ENCODE measurements at regions not wholly inside any gene's neighbourhood (a gene's known extent, or its start where the extent isn't known, plus 50 kb on each side); places are given as distances from the start of the nearest gene placed in this dataset.

DNA sequence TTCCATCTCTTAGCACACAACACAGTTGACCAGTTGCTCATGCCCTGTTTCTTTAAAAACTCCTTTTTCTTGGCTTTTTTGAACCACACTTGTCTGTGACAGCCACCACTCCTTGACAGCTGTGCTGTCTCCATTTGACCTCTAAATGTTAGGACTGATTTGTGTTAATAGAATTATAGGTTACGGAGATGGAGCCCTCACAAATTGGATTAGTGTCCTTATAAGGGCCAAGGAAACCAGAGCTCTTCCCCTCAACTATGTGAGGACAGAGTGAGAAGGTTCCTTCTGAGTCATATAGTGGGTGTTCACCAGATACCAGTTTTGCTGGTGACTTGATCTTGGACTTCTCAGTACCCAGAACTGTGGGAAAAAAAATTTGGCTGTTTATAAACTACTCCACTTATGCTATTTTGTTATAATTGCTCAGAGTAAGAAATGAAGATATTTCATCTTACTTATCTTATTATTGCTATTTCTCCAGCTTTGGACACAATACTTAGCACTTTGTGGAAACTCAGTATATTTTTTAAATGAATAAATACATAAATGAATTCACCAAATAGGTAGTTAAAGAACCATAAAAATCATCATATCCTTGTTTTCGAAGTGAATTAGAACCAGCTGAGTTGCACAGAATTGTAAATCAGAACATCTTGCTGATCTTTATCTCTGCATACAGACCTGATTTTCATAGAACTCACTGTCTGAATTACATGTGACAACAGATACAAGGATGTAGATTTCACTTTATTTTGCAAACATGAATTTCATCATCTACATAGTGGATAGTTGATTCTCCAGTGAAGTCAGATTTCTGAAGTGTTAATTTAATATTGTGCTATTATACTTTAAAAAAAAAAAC, 598.5 kb upstream of the IRAK1BP1 start:
- ATAC-seq (no peak), FAIRE-seq (no peak), DNase-seq (ENCODE audit: extremely low read depth in 1 of 4, low spot score in 3 of 4) (no peak)
- 2% methylated on average over 2 of the region's 2 CpGs for WGBS (ENCODE audit: insufficient coverage, low coverage, missing lambda C conversion rate)
- H3K79me2 ChIP-seq (ENCODE audit: control insufficient read depth, insufficient read depth, low read length): no peaks in the 10 kb centered on the region
- POLR2A ChIA-PET: no interaction called here
- CTCF ChIA-PET (ENCODE audit: low intra/inter-chr PET ratio): no interaction called here
- BruUV-seq (replicated peaks): no TSS peak
- H3K9me3 ChIP-seq (replicated peaks; ENCODE audit: control insufficient read depth, insufficient read depth, low read depth, low read length): no peaks in the 10 kb centered on the region
- no peak overlapping the region for H3K27ac ChIP-seq (ENCODE audit: extremely low read depth, low read depth, low read length)
- in situ Hi-C loops (cut with MboI): no loop called here
- no peaks in the 10 kb centered on the region for H3K27me3 ChIP-seq (ENCODE audit: control insufficient read depth in 2 of 2, insufficient read depth in 2 of 2, low read length in 2 of 2)
- no peak overlapping the region for H3K4me3 ChIP-seq
- intact Hi-C loops (cut with micrococcal nuclease): no loop called here
- H3K4me1 ChIP-seq (replicated peaks in 1 of 2; ENCODE audit: control insufficient read depth in 2 of 2, insufficient read depth in 2 of 2, low read length in 2 of 2): no peaks in the 10 kb centered on the region
- H4K20me1 ChIP-seq (replicated peaks; ENCODE audit: control insufficient read depth, insufficient read depth, low read length): no peaks in the 10 kb centered on the region
- no peaks in the 10 kb centered on the region for H3K36me3 ChIP-seq (ENCODE audit: control insufficient read depth, insufficient read depth, low read length)
- H3K4me2 ChIP-seq (ENCODE audit: insufficient read depth, low read length): no peak overlapping the region
- no peaks in the 10 kb centered on the region for H3K9me1 ChIP-seq (ENCODE audit: control insufficient read depth, insufficient read depth, low read length)
- H3K9ac ChIP-seq (ENCODE audit: insufficient read depth in 1 of 2, low read depth in 2 of 2, low read length in 2 of 2): no peak overlapping the region
- no peak for TF ChIP-seq ZNF184 (CRISPR knock-in tag; IDR thresholded peaks at IDR 0.05)
- H2AFZ ChIP-seq (ENCODE audit: low read depth, low read length): no peak overlapping the region

GRCh38 chr6:78300885-78301284, 566.5 kb upstream of the IRAK1BP1 start:
- H4K20me1 ChIP-seq (replicated peaks; ENCODE audit: control insufficient read depth, insufficient read depth, low read length): no peaks in the 10 kb centered on the region
- H3K27ac ChIP-seq (ENCODE audit: extremely low read depth, low read depth, low read length): no peak overlapping the region
- FAIRE-seq (no peak), ATAC-seq (no peak), DNase-seq (ENCODE audit: extremely low read depth in 1 of 4, low spot score in 3 of 4) (no peak)
- no peaks in the 10 kb centered on the region for H3K36me3 ChIP-seq (ENCODE audit: control insufficient read depth, insufficient read depth, low read length)
- no peak overlapping the region for H3K4me3 ChIP-seq
- CTCF ChIA-PET (ENCODE audit: low intra/inter-chr PET ratio): no interaction called here
- 0% methylated on average over 2 of the region's 2 CpGs for WGBS (ENCODE audit: insufficient coverage, low coverage, missing lambda C conversion rate)
- H3K4me1 ChIP-seq (replicated peaks in 1 of 2; ENCODE audit: control insufficient read depth in 2 of 2, insufficient read depth in 2 of 2, low read length in 2 of 2): no peaks in the 10 kb centered on the region
- no peak overlapping the region for H3K9ac ChIP-seq (ENCODE audit: insufficient read depth in 1 of 2, low read depth in 2 of 2, low read length in 2 of 2)
- H3K9me1 ChIP-seq (ENCODE audit: control insufficient read depth, insufficient read depth, low read length): no peaks in the 10 kb centered on the region
- H3K9me3 ChIP-seq (replicated peaks; ENCODE audit: control insufficient read depth, insufficient read depth, low read depth, low read length): no peaks in the 10 kb centered on the region
- no TSS peak for BruUV-seq (replicated peaks)
- TF ChIP-seq ZBTB9 (CRISPR knock-in tag; IDR thresholded peaks at IDR 0.05) (no peak), ZBTB5 (IDR thresholded peaks at IDR 0.05) (no peak), CTCF (IDR thresholded peaks at IDR 0.05 in 2 of 3, conservative IDR thresholded peaks at IDR 0.05 in 1 of 3; ENCODE audit: insufficient read depth in 2 of 3, low read depth in 1 of 3, low read length in 3 of 3) (no peak)
- POLR2A ChIA-PET: no interaction called here
- no peaks in the 10 kb centered on the region for H3K79me2 ChIP-seq (ENCODE audit: control insufficient read depth, insufficient read depth, low read length)
- no peak overlapping the region for H3K4me2 ChIP-seq (ENCODE audit: insufficient read depth, low read length)
- intact Hi-C loops (cut with micrococcal nuclease): no loop called here
- H3K27me3 ChIP-seq (ENCODE audit: control insufficient read depth in 2 of 2, insufficient read depth in 2 of 2, low read length in 2 of 2): no peaks in the 10 kb centered on the region
- in situ Hi-C loops (cut with MboI): no loop called here
- no peak overlapping the region for H2AFZ ChIP-seq (ENCODE audit: low read depth, low read length)

Data from K562 (cell line).